HS-5 (cell line): ENCODE measurements at regions not wholly inside any gene's neighbourhood (a gene's known extent, or its start where the extent isn't known, plus 50 kb on each side); places are given as distances from the start of the nearest gene placed in this dataset.

ENCODE experiments used
- DNase-seq: peaks from one replicate; pipeline ENCODE4 v3.0.0-alpha.2; 2012; ENCODE audit warnings: low read depth

DNA sequence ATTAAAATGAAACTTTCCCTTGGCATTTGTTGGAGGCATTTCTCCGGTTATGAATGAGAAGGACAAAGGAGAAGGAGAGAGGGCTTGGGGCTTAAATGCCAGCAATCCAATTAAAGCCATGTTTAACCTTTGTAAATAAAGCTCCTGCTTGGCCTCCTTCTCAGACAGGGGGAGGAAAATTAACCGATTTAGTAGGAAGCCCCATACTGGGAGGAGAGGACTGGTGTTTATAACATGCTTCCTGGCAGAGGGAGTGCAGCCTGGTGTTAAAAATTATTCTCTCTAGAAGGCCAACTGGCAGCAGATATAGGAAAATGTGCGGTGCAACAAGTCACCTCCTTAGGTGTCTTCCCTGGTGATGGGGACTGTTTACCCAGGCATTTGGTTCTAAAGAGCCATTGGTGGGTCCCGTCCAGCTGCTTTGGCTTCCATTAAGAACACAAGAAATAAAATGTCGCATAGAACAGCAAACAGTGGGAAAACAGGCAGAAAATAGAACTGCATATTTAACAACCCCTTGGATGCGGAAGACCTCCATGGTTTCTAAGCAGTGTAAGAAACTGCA lies 846.5 kb downstream of the TYW1 start:
- DNase-seq, result no peak

DNA sequence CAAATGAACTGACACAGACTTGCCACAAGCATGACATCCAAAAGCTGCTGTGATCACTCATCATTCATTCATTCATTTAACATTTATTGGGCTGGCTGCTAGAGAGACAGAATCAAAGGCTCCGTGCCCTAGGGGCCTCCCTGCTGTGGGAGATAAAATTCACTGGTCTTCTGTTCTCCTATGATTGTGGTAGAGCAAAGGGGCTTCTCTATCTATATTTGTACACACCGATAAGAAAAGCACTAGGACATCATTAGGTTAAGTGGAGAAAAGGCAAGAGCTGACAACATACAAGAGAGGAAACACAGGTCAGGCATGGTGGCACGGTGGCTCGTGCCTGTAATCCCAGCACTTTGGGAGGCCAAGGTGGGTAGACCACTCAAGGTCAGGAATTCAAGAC lies 847.0 kb downstream of the TYW1 start:
- no peak for DNase-seq

DNA sequence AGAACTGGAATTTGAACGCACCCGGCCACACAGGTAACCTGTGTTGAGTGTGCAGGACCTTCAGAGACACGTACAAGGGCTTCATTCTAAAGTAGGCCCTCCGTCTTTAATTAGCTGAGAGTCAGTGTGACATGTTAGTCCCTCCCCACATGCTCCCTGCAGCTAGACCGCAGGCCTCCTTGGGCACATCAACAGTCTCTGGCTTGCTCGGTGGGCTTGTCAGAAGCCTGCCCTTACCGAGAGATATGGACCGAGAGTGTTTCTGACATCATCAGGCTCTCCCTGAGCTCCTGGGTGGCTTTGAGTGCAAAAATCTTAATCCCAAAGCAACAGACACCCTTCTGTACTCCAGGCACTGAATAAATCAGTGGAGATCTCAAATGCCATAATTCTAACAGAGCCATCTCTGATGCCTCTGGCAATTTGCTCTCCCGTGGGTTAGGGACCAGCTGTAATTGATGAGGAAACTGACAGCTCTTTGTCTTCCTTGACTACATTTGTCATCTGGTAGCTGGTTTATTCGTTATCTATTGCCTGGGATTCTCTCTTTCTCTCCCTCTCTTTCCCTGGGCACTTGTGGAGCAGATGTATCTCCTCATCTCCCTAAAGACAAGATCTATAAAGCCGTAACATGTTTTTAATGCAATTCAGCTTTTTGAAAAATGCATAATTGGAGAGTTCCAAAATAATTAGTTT lies 850.6 kb downstream of the TYW1 start:
- no peak for DNase-seq

DNA sequence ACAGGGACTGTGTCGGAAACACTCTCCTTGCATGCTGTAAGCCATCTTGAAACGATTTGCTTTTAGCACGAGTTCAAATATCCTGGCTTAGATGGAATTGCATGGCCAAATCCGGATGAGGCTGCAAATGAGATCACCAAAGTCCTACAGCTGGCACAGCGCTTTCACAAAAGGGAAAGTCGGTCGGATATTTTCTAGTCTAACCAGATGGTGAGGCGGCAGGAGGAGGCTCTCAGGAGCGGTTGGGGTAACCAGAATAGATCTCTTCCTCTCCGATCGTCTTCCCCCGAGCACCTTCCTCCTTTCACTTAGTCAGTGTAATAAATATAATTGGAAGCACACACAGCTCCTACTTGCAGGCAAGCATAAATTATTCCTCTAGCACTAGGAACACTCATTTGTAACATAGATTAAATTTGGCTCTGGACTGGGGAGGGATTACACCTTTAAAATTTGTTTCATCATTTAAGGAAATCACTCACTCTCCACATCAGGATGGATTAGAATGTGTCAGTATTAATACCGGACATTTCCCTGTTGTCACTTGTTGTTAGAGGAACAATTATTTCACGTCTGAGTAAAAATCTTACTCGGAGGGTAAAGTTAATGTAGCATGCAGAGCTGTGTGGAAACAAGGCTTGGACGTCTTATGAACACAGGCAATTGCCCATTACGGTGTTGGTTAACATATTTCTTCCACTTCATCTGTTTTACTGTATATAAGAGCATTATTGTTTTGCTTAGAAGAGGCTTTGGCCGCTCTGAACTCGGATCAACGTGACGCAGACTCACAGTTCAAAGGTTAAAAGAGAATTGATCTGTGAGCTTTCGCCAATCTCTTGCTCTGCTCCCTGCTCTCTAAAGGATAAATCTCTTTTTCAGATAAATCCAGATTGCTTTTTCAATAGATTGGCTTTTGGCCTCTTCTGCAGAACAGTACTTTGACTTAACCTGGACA lies 857.9 kb downstream of the TYW1 start:
- no peak for DNase-seq

DNA sequence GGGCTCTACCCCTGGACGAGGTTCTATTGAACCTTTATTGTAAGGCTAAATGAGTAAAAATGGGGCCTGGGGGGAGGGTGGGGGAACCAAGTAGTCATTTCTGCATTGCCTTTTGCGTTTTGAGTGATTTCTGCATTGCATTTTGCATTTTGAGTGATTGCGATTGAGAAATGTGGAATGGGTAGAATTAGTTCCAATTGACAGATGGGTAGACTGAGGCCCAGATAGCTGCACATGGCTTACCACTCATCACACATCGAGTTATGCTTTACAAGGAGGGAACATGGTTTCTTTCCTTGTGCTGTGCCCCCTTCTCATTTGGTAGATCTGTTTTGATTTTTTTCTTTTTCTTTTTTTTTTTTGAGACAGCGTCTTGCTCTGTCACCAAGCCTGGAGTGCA lies 858.7 kb downstream of the TYW1 start:
- DNase-seq, result no peak

DNA sequence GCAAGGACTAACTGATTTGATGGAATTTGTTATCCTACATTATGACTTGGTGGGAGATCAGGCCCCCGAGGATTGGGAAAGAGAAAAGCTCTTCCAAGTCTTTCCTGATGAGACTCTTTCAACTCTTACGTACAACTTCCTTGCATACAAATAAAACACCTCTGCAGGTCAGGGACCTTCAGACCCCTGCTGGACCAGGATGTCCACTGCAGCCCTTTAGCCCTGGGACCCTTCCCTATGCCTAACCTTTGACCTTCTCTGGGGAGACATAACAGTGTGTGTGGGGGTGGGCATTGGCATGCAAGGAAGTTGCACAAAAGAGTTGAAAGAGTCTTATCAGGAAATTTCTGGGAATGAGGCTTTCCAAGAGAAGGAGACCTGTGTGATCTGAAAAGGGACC lies 859.4 kb downstream of the TYW1 start:
- DNase-seq, result no peak

DNA sequence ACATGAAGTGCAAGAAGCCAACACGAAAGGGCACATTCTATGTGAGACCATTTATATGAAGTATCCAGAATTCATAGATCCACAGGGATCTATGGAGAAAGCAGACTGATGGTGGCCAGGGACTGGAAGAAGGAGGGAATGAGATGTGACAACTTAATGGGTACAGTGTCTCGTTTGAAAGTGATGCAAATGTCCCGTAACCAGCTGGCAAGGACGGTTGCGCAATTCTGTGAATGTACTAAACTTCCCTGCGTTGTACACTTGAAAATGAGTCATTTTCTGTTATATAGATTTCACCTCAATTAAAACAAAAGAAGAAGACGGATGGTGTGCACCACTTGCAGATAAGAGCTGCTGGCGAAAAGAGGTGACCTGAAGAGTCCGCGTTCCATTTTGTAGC lies 861.1 kb downstream of the TYW1 start:
- DNase-seq, result no peak

DNA sequence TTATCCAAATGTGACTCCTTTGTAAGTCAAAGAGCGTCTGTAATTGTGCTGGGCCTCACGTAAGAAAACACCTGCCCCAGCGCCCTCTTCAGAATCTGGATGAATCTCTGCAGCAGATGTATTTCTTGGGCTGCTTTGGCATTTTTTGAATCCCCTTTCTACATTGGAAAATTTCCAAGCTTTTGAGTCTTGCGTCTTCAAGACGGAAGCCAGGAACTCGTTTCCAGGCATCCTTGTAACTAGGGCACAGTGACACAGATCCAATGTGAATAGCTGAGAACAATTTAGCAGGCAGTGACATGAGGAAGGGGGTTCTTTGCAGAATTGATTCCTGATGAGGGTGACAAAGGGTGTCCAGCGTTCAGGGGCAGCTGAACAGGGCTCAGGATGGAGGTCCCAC lies 862.3 kb downstream of the TYW1 start:
- DNase-seq, result no peak

DNA sequence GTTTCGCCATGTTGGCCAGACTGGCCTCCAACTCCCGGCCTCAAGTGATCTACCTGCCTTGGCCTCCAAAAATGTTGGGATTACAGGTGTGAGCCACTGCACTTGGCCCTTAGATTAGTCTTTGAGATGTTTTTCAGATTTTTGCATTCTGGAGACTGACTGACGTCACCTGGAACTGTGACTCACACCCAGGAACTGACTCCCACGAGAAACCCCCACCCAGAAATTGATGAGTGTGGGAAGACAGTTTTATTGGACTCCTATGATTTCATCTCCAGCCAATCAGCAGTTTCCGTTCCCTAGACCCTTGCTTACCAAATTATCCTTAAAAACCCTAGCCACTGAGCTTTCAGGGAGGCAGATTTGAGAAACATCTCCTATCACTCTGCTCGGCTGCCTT lies 867.3 kb downstream of the TYW1 start:
- DNase-seq, result no peak

DNA sequence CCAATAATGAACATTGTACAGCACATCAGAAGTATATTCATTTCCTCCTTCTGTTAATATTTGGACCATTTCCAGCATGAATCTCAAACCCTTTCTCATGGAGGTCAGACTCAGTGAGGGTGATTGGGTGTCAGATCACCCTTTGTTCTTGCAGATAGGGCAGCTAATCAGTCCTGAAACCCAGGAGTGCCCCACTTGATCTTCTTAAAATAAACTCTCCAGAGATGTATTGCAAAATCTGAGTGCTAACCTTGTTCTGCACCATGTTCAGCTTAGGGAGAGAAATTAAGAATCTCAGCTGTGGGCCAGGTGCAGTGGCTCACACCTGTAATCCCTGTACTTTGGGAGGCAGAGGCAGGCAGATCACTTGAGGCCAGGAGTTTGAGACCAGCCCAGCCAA lies 869.4 kb downstream of the TYW1 start:
- no peak for DNase-seq

DNA sequence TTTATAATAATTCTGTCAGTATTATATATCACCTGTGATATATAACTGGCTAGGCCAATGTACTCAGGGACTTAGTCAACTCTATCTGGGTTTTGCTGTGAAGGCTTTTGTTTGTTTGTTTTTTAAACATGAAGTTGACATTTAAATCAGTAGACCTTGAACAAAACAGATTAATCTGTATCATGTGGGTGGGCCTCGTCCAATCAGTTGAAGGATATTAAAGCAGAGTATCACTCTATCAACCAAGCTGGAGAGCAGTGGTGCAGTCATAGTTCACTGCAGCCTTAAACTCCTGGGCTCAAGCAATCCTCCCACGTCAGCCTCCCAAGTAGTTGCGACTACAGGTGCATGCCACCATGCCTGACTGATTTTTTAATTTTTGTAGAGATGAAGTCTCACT lies 870.2 kb downstream of the TYW1 start:
- no peak for DNase-seq

DNA sequence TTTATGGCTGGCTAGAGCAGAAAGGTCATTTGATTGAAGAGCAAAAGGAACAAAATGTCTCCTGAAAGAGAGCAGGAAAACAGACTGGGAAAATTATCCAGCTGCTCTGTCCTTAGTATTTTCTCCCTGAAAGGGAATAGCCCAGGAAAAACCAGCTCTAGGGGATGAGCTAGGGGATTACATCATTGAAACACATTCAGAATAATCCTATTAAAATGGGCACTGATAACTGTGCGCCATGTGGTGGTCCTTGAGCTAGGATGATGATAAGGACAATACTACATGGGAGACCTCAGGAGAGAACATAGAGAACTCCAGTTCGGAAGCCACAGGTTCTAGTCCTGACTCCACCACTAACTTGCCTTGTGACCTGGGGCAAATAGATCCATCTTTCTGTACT lies 873.8 kb downstream of the TYW1 start:
- no peak for DNase-seq

DNA sequence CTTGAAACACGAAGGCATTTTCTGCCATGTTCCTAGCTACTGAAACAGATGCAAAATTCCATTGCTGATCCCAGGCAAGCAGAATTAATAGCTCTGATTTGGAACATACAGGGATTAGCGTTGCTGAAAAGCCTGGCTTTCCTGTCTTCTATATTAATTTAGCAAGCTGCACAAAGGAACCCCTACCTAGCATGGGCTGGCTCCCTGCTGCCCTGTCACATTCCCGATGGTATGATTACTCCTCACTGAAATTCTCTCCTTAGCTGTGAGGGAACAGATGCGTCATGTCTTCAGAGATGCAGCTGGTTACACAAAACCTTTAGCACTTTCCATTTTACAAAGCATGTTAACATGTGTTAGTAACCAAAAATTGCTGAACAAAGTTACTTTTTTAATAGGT lies 878.9 kb downstream of the TYW1 start:
- no peak for DNase-seq

DNA sequence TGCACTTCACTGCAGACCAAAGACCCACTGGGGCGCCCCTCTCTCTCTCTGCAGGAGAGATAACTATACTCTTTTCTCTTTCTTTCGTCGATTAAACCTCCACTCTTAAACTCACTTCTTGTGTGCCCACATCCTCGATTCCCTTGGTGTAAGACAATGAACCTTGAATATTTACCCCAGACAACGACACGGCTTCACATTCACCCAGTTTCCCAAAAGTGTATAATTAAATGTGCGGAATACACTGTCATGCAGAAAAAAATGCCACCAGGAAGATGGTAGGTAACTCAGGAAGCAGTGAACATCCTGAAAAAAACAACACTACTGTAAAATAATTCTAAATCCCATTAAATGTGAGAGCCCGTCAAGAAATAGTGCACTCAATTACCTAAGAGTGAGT lies 882.2 kb downstream of the TYW1 start:
- no peak for DNase-seq

DNA sequence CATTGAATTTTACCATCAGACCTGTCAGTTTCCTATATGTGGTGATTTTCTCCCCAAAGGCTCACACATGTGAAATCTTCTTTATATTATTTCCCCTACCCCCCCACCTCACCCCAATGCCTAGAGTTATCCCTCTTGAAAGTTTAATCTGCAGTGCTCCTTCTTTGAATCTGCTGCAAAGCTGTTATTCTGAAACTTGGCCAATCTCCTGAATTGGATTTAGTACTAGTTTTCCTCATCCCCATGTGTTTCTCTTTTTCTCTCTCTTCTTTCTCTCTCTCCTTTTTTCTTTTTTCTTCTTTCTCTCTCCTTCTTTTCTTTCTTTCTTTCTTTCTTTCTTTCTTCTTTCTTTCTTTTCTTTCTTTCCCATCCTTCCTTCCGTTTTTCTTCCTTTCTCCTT lies 886.2 kb downstream of the TYW1 start:
- no peak for DNase-seq

DNA sequence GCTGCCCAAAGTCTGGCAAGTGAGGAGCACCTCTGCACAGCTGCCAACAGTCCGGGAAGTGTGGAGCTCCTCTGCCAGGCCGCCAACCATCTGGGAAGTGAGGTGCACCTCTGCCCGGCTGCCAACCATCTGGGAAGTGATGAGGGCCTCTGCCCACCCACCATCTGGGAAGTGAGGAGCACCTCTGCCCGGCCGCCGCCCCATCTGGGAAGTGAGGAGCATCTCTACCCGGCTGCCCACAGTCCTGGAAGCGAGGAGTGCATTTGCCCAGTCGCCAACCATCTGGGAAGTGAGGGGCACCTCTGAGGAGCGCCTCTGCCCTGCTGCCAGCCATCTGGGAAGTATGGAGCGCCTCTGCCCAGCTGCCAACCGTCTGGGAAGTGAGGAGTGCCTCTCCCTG lies 893.7 kb downstream of the TYW1 start:
- DNase-seq, result no peak

DNA sequence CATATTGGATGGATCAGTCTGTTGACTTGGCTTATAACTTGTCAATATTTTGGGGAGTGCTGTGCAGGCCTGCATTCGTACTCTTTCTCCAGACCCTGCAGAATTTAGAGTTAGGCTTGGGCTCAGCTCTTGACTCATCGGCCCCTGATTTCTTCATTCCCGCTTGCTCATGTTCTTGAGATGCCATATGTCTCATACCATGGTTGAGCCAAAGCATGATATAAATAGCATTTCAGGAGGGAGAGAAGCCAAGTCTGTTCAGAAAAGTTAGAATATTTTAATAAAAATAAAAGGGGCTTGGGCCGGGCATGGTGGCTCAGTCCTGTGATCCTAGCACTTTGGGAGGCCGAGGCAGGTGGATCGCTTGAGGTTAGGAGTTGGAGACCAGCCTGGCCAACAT lies 898.1 kb downstream of the TYW1 start:
- DNase-seq, result no peak

DNA sequence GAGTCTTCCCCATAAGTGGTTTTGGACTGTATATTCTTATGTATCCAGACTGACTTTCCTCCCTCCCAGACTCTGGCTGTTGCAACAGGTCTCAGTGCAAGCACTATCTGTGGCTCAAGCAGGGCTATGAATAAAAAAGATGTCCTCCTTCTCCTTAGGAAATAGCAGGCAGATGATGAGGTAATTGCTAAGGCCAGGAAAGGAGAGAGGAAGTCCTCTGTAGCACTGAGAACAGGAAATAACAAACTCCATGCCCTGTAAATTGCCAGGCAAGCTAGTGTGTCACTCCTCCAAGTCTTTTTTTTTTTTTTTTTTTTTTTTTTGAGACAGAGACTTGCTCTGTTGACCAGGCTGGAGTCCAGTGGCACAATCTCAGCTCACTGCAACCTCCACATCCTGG lies 900.1 kb downstream of the TYW1 start:
- no peak for DNase-seq

DNA sequence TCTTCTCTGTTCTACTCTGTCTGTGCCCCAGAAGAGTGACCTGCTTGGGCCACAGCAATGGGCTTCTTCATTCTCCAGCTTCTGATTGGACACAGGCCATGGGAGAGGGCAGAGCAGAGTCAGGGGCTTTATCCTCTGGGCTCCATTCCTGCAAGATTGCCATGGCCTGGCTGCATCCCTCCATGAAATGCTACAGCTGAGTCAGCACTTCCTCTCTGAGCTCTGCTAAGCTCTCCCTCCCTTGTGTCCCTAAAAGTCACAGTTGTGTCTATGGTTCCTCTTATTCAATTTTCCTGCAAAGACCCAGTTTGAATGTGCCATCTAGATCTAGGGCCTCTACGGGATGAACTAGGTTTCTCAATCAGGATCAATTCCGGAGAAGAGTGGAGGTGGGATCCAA lies 903.8 kb downstream of the TYW1 start:
- no peak for DNase-seq

DNA sequence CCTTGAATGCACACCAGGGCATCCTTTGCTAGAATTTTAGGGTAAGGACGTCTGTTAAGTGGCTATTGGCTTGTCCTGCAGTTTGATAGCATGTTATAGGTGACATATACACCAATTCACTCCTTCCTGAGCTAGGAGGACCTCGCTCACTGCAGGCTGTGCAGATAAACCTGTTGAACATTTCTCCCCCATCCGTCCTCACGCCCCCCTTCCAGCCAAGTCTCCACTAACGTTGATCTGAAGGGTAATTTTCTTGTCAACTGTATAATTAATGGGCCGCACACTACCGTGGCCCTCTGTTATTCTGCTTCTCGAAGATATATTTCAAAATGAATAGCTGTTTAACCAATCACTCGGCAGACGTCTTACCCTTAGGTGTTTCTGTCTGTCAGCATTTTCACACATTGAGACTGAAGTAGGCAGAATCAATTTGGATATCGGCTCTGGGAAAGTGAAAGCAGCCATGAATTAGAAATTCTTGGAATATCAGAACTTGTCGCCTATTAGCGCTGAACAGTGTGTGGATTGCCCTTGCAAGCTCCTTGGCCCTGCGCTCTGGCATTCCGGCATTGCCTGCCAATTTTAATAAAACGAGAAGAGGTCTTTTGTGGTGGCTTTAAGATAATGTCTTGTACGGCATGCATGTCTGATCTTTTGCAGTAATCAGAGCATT lies 905.3 kb downstream of the TYW1 start:
- no peak for DNase-seq

DNA sequence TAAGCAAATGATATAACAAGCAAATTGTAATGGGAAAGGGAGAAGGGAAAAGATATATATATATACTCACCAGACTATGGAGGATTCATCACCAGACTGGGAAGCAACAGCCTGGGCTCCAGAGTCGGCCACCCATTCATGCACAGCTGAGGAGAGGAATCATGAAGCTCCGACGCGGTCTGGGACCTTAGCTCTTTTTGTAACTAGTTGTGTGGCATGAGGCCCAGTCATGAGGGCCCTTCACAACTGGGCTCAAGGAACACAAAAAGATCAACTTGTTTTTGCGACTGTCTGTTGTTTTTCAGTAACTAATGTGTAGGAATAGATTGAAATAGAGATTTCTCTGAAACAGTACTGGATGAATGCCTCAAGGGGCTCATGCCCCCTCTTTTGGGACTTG lies 911.2 kb downstream of the TYW1 start:
- DNase-seq, result no peak

DNA sequence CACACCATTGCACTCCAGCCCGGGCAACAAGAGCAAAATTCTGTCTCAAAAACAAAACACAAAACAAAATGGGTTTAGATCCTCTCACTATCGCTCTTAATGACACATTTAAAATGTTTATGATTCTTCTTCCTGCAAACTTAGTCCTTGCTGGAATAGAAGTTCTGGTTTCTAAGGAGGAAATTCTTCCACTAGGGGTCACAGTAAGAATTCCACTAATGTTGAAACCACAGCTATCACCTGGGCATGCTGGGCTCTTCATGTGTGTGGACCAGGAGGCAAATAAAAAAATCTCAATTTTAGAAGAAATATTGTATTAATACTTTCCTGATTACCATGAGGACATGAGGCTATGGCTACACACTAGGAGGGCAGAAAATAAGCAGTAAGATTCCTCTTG lies 915.8 kb downstream of the TYW1 start:
- DNase-seq, result no peak

DNA sequence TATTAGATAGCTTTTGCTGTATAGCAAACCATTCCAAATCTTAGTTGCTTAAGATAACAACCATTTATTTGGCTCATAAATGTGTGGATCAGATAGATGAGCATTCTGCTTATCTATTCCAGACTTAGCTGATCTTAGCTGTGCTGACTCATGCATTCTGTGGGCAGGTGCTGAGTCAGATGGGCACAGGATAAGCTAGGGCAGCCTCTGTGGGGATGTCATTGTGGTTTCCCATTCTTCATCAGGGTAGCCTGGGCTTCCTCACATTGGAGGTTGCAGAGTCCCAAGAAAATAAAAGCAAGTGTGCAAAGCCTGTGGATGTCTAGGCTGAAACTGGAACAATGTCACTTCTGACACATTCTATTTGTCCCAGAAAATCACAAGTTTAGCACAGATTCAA lies 917.0 kb downstream of the TYW1 start:
- no peak for DNase-seq
